ENCODE measurements at regions not wholly inside any gene's neighbourhood (a gene's known extent, or its start where the extent isn't known, plus 50 kb on each side); places are given as distances from the start of the nearest gene placed in this dataset.

DNA sequence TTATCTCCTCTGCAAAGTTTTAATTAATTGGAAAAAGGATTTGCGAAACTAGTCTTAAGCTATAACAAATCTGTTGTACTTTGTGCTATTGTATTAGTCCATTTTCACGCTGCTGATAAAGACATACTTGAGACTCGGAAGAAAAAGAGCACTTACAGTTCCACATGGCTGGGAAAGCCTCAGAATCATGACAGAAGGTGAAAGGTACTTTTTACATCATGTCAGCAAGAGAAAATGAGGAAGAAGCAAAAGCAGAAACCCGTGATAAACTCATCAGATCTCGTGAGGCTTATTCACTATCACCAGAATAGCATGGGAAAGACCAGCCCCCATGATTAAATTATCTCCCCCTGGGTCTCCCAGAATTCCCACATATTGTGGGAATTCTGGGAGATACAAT lies 118.1 kb upstream of the PRKD1 start:
- intact Hi-C loops (cut with DNase I) = no loop called here
- H3K4me3 ChIP-seq = no peak overlapping the region
- H3K4me1 ChIP-seq = no peaks in the 10 kb centered on the region
- TF ChIP-seq, protein P1, sequence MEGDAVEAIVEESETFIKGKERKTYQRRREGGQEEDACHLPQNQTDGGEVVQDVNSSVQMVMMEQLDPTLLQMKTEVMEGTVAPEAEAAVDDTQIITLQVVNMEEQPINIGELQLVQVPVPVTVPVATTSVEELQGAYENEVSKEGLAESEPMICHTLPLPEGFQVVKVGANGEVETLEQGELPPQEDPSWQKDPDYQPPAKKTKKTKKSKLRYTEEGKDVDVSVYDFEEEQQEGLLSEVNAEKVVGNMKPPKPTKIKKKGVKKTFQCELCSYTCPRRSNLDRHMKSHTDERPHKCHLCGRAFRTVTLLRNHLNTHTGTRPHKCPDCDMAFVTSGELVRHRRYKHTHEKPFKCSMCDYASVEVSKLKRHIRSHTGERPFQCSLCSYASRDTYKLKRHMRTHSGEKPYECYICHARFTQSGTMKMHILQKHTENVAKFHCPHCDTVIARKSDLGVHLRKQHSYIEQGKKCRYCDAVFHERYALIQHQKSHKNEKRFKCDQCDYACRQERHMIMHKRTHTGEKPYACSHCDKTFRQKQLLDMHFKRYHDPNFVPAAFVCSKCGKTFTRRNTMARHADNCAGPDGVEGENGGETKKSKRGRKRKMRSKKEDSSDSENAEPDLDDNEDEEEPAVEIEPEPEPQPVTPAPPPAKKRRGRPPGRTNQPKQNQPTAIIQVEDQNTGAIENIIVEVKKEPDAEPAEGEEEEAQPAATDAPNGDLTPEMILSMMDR (IDR thresholded peaks at IDR 0.05) = no peak
- H3K9me3 ChIP-seq = no peaks in the 10 kb centered on the region
- ATAC-seq (no peak), DNase-seq (no peak)
- no peak overlapping the region for H3K27ac ChIP-seq
- no peaks in the 10 kb centered on the region for H3K27me3 ChIP-seq
- no peaks in the 10 kb centered on the region for H3K36me3 ChIP-seq

DNA sequence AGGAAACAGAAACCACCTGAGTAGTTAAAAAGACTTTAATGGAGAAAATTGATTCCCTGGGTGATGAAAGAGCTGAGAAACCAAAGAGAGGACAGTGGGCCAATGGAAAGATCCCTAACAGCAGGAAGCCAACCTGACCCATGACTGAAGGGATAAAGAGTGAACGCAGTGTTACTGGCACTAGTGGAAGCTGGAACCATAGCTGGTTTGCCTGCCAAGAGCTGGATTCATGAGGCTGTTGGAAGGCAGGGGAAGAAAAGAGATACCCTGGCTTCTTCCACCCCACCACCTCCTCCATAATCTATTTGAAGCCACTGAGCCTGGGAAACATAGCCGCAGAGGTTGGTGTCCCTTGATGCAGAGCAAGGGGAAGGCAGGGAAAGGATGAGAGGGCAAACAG lies 125.5 kb upstream of the PRKD1 start:
- ATAC-seq = no peak
- Histone ChIP-seq H3K27me3 (no peaks in the 10 kb centered on the region), H3K4me1 (no peaks in the 10 kb centered on the region), H3K36me3 (no peaks in the 10 kb centered on the region), H3K27ac (no peak overlapping the region), H3K9me3 (no peaks in the 10 kb centered on the region), H3K4me3 (no peak overlapping the region)
- no peak for DNase-seq
- TF ChIP-seq, protein P1 (IDR thresholded peaks at IDR 0.05) = no peak
- intact Hi-C loops (cut with DNase I) = no loop called here

DNA sequence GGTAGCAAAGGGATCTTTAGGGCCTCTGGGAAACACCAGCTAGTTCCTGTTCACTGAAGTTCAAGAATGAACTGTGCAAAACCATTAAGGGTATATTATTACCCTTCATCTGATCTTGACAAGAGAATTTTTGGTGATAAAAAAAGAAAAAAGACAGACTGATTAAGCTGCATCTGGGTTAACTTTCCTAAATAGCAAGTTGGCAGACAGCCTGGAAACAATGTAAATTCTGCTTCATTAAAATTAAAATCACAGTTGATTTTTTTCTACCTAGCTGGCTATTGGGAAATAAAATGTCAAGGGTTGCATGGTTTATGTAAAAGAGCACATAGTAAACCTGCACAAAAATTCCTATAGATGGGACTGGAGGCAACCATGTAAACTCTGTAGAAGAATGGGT lies 126.6 kb upstream of the PRKD1 start:
- no peaks in the 10 kb centered on the region for H3K36me3 ChIP-seq

DNA sequence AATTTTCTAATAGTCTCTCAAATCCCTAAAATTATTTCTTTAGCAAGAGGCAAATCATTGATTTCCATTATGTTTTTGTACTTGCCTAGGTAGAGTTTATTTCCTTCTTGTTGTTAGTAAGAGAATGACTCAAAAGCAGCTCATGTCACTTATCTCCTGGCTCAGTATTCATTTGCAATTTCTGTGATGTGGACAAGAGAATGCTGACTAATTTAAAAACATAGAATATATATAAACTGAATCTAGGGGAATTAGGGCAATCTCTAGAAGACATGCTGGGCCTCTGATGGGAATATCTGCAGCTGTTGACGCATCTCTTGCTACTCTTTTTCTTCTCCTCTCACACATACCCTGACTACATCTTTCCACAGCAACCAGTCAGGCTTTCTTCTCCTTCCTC lies 130.8 kb upstream of the PRKD1 start:
- Histone ChIP-seq H3K36me3 (no peaks in the 10 kb centered on the region), H3K9me3 (no peaks in the 10 kb centered on the region), H3K4me3 (no peak overlapping the region), H3K27ac (no peak overlapping the region), H3K4me1 (no peaks in the 10 kb centered on the region), H3K27me3 (no peaks in the 10 kb centered on the region)
- TF ChIP-seq, protein P1 (IDR thresholded peaks at IDR 0.05) = no peak
- ATAC-seq = no peak
- intact Hi-C loops (cut with DNase I) = no loop called here
- DNase-seq = no peak

More for the DNA sequence above, 126.6 kb upstream of the PRKD1 start:
- H3K4me3 ChIP-seq = no peak overlapping the region
- DNase-seq (no peak), ATAC-seq (no peak)
- no peak overlapping the region for H3K27ac ChIP-seq
- intact Hi-C loops (cut with DNase I) = no loop called here
- TF ChIP-seq, protein P1 (IDR thresholded peaks at IDR 0.05) = no peak
- no peaks in the 10 kb centered on the region for H3K4me1 ChIP-seq
- no peaks in the 10 kb centered on the region for H3K27me3 ChIP-seq
- no peaks in the 10 kb centered on the region for H3K9me3 ChIP-seq

DNA sequence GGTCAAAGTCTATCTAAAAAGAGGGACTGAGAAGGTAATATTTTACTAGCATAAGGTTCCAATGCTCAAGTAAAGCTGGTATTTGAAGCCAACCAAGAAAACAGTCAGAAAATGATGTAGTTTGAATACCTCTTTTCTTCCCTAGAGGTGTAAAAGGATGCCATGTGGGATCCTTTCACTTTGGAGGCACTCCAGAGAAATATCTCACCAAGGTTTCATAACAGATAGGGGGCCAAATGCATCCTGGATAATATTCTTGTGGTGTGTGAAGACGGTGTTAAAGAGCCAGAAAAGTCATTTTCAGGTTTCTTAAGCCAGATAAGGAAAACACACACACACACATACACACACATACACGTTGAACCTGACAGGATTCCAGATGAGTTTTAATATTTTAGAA lies 136.1 kb upstream of the PRKD1 start:
- TF ChIP-seq, protein P1 (IDR thresholded peaks at IDR 0.05) = no peak
- ATAC-seq = no peak
- H3K27me3 ChIP-seq = no peaks in the 10 kb centered on the region
- H3K4me3 ChIP-seq = no peak overlapping the region
- no peaks in the 10 kb centered on the region for H3K9me3 ChIP-seq
- no peak for DNase-seq
- intact Hi-C loops (cut with DNase I) = no loop called here
- no peak overlapping the region for H3K27ac ChIP-seq
- no peaks in the 10 kb centered on the region for H3K36me3 ChIP-seq
- H3K4me1 ChIP-seq = no peaks in the 10 kb centered on the region

DNA sequence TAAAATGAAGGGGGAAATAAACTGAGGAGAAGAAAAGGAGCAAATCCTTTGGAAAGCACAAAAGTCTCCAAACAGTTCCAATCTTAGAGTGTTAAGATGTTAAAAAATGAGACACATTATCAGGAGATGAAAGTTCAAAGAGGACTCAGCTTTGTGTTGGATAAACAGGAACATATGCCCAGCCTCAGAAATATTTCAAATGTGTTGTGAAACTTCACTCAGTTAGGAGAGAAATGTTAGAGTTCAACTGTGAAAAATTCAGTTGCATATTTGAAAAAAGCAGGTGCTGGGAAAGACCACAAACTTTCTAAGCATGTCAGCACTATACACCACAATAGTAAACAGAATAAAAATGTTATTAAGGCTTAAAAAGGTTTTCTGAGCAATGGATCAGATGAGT lies 136.8 kb upstream of the PRKD1 start:
- no peaks in the 10 kb centered on the region for H3K36me3 ChIP-seq
- DNase-seq (no peak), ATAC-seq (no peak)
- no peaks in the 10 kb centered on the region for H3K27me3 ChIP-seq
- intact Hi-C loops (cut with DNase I) = no loop called here
- H3K27ac ChIP-seq = no peak overlapping the region
- no peak overlapping the region for H3K4me3 ChIP-seq
- TF ChIP-seq, protein P1 (IDR thresholded peaks at IDR 0.05) = no peak
- H3K9me3 ChIP-seq = no peaks in the 10 kb centered on the region
- no peaks in the 10 kb centered on the region for H3K4me1 ChIP-seq
